Breast epithelium (tissue), 4 donors: ENCODE measurements at regions not wholly inside any gene's neighbourhood (a gene's known extent, or its start where the extent isn't known, plus 50 kb on each side); places are given as distances from the start of the nearest gene placed in this dataset.

Experiments
- DNase-seq, 2 donors: peaks; one replicate each; pipeline ENCODE4 v3.0.0-alpha.2; 2019; ENCODE audit warnings: low spot score in 2 of 2
- H3K27ac ChIP-seq, 2 donors: fragments of 200-600 bp; sonication (generic) in 1 of 2; one replicate each; pipeline ENCODE4 v1.5.1; 2016 to 2019; ENCODE audit warnings: mild to moderate bottlenecking in 1 of 2
- H3K27me3 ChIP-seq, 2 donors: fragments of 200-600 bp; sonication (generic) in 1 of 2; one replicate each; pipeline versions ENCODE4 v1.5.1 to v1.6.0; 2017 to 2019; ENCODE audit warnings: control low read depth in 1 of 2, mild to moderate bottlenecking in 1 of 2
- H3K36me3 ChIP-seq: fragments of 200-600 bp; one replicate; pipeline ENCODE4 v1.5.1; 2019
- H3K4me1 ChIP-seq, 2 donors: fragments of 200-600 bp; sonication (generic); one replicate each; pipeline ENCODE4 v1.5.1; 2016 to 2019; ENCODE audit warnings: control low read depth in 1 of 2
- H3K4me3 ChIP-seq, 3 donors: fragments of 200-600 bp; sonication (generic); 1 replicate in 2 of 3; 2 replicates in 1 of 3; pipeline ENCODE4 v1.5.1; 2016 to 2019; ENCODE audit warnings: mild to moderate bottlenecking in 3 of 3, moderate library complexity in 2 of 3
- H3K9me3 ChIP-seq, 2 donors: fragments of 200-600 bp; sonication (generic) in 1 of 2; one replicate each; pipeline ENCODE4 v1.5.1; 2016 to 2019; ENCODE audit warnings: control low read depth in 1 of 2
- CTCF ChIP-seq, 3 donors: fragments of 450-650 bp; IDR thresholded peaks; one replicate each; pipeline ENCODE4 v1.5.1; 2016 to 2017; ENCODE audit warnings: antibody characterized with exemption in 3 of 3, mild to moderate bottlenecking in 3 of 3, moderate library complexity in 3 of 3
- POLR2A ChIP-seq: fragments of 450-650 bp; IDR thresholded peaks from one replicate; pipeline ENCODE4 v1.6.1; 2016; ENCODE audit warnings: antibody characterized with exemption, mild to moderate bottlenecking, moderate library complexity
- POLR2AphosphoS5 ChIP-seq, 3 donors: sonication (generic); formaldehyde crosslinking; IDR thresholded peaks; one replicate each; pipeline ENCODE4 v1.6.1; 2017; ENCODE audit warnings: antibody characterized with exemption in 3 of 3
- intact Hi-C: fragments of 100-400 bp; cut with DNase I; formaldehyde crosslinking; loops from one replicate; pipeline ENCODE4 v1.15.1; 2023; ENCODE audit warnings: low total_unique reads

GRCh38 chr10:89838044-89838615, 136.7 kb downstream of the KIF20B start:
- DNase-seq: no peak
- H3K27ac ChIP-seq: peak overlapping the region; percentile 22 to 55

GRCh38 chr10:89845541-89846280, 144.3 kb downstream of the KIF20B start:
- Histone ChIP-seq H3K27me3 (no peaks in the 10 kb centered on the region), H3K4me1 (no peaks in the 10 kb centered on the region), H3K27ac (no peak overlapping the region), H3K9me3 (no peaks in the 10 kb centered on the region), H3K36me3 (no peaks in the 10 kb centered on the region), H3K4me3 (no peak overlapping the region)
- TF ChIP-seq POLR2AphosphoS5 (IDR thresholded peaks at IDR 0.05) (no peak), CTCF (IDR thresholded peaks at IDR 0.05) (no peak), POLR2A (no peak)
- intact Hi-C loops: no loop called here
- DNase-seq: no peak

More at GRCh38 chr10:89838044-89838615, 136.7 kb downstream of the KIF20B start:
- TF ChIP-seq POLR2A (no peak), CTCF (IDR thresholded peaks at IDR 0.05) (no peak), POLR2AphosphoS5 (IDR thresholded peaks at IDR 0.05) (no peak)
- no peaks in the 10 kb centered on the region for H3K36me3 ChIP-seq
- no peaks in the 10 kb centered on the region for H3K4me1 ChIP-seq
- H3K4me3 ChIP-seq: peak overlapping the region; percentile 48 to 72 (median 54)
- intact Hi-C loops: no loop called here
- no peaks in the 10 kb centered on the region for H3K27me3 ChIP-seq
- peaks cover 0 to 5% of the 10 kb centered on the region in 2 donors for H3K9me3 ChIP-seq

GRCh38 chr10:89846281-89846630, 144.9 kb downstream of the KIF20B start:
- Histone ChIP-seq H3K27me3 (no peaks in the 10 kb centered on the region), H3K4me1 (no peaks in the 10 kb centered on the region), H3K27ac (no peak overlapping the region), H3K9me3 (no peaks in the 10 kb centered on the region), H3K36me3 (no peaks in the 10 kb centered on the region), H3K4me3 (no peak overlapping the region)
- TF ChIP-seq CTCF (IDR thresholded peaks at IDR 0.05) (no peak), POLR2AphosphoS5 (IDR thresholded peaks at IDR 0.05) (no peak), POLR2A (no peak)
- intact Hi-C loops: no loop called here
- no peak for DNase-seq

GRCh38 chr10:89846786-89847185, 145.4 kb downstream of the KIF20B start:
- no peaks in the 10 kb centered on the region for H3K9me3 ChIP-seq
- no peak overlapping the region for H3K27ac ChIP-seq
- no peak for TF ChIP-seq POLR2A
- TF ChIP-seq CTCF (IDR thresholded peaks at IDR 0.05): no peak
- no peak for TF ChIP-seq POLR2AphosphoS5 (IDR thresholded peaks at IDR 0.05)
- H3K4me1 ChIP-seq: no peaks in the 10 kb centered on the region
- H3K27me3 ChIP-seq: no peaks in the 10 kb centered on the region
- no peak overlapping the region for H3K4me3 ChIP-seq
- H3K36me3 ChIP-seq: no peaks in the 10 kb centered on the region
- intact Hi-C loops: no loop called here
- no peak for DNase-seq

GRCh38 chr10:89852872-89853271, 151.5 kb downstream of the KIF20B start:
- intact Hi-C loops: no loop called here

More at GRCh38 chr10:89852872-89853271, 151.5 kb downstream of the KIF20B start:
- H3K4me1 ChIP-seq: no peaks in the 10 kb centered on the region
- no peaks in the 10 kb centered on the region for H3K9me3 ChIP-seq
- TF ChIP-seq POLR2AphosphoS5 (IDR thresholded peaks at IDR 0.05) (no peak), CTCF (IDR thresholded peaks at IDR 0.05) (no peak), POLR2A (no peak)
- no peaks in the 10 kb centered on the region for H3K27me3 ChIP-seq
- no peak overlapping the region for H3K4me3 ChIP-seq
- no peaks in the 10 kb centered on the region for H3K36me3 ChIP-seq
- H3K27ac ChIP-seq: no peak overlapping the region
- no peak for DNase-seq
